ENCODE measurements at regions not wholly inside any gene's neighbourhood (a gene's known extent, or its start where the extent isn't known, plus 50 kb on each side); places are given as distances from the start of the nearest gene placed in this dataset.

DNA sequence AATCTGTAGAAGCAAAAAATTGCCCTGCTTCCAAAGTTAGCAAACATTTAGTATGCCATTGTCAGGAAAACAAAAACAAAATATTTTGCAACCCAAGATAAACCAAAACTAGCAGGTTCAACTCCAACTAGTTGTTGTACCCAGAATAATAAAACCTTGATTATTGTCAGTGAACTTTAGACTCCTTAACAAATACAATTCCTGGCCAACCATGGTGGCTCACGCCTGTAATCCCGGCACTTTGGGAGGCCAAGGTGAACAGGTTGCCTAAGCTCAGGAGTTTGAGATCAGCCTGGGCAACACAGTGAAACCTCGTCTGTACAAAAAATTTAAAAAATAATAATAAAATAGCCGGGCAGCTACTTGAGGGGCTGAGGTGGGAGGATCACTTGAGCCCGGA, 53.6 kb upstream of the EPCAM start:
- no peak for DNase-seq

DNA sequence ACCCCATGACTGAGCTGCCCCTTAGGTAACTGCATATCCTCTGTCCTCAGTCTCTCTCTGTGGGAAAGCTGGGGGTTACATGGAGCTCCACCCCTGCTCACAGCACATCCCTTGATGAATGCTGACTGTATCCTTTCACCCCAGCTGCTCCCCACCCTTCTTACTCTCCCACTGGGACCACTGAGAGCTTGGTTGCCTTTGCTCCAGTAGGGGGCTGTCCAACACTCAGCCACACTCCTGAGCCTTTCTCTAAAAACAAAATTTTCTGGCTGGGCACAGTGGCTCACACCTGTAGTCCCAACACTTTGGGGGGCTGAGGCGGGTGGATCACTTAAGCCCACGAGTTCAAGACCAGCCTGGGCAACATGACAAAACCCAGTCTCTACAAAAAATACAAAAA, 55.4 kb upstream of the EPCAM start:
- no peak for DNase-seq

DNA sequence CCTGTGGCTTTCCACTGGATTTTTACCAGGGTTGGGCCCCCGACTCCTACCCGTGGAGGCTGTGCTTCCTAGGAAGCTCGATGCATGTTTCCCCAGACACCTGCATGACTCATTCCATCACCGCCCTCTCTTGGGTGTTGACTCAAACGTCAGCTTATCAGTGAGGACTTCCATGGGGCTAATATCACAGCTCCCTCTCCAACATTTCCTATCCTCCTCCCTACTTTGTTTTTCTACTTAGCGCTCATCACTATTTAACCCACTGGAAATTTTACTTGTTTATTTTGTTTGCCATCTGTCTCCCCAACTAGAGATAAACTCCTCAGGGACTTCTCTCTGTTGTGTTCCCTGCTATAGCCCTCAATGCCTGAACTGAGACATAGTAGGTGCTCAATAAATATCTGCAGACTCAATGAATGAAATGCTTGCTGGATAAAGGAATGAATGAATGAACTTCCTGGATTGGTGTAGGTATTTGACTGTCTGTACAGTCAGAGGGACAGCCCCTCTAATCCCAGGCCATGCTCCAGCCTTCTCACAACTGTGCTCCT, 55.9 kb upstream of the EPCAM start:
- peak; percentile 41 for DNase-seq

DNA sequence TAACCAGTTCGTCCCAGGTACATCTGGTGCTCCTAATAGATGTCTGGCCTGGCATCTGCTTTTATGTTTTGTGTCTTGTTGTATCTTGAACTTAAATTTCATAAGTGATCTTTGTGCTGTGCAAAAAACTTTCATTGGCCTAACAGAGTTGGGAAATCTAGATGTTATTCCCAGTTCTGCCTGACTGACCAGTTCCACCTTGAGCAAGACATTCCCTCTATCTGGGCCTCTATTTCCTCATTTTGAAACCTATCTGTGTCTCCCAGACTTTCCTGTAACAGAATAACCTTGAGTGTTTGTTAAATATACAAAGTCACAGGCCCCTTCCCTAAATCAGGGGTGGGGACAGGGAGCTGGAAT, 56.6 kb upstream of the EPCAM start:
- no peak for DNase-seq

DNA sequence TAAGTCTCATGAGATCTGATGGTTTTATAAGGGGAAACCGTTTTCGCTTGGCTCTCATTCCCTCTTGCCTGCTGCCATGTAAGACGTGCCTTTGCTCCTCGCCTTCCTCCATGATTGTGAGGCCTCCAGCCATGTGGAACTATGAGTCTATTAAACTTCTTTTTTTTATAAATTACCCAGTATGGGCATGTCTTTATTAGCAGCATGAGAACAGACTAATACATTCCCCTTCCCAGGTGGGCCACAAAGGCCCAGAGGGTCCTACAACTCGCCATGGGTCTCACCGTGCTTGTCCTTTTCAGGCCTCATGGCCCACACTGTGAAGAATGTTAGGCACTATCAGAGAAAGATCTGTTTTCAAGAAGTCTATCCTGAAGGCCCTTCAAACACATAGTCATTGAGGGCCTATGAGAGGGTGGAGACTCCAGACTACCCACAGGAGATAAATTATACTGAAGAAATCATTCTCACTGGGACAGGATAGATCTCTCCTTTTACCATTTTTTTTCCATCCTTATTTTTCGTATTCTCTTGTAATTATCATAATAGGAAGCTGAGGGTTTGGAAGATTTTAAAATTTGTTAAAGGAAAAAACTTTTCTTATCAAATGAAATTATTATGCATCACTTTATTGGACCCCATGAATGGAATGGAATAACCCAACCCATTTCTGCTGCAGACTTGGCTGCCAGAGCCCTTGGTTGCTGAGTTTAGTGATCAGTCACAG, 57.2 kb upstream of the EPCAM start:
- DNase-seq, result no peak

DNA sequence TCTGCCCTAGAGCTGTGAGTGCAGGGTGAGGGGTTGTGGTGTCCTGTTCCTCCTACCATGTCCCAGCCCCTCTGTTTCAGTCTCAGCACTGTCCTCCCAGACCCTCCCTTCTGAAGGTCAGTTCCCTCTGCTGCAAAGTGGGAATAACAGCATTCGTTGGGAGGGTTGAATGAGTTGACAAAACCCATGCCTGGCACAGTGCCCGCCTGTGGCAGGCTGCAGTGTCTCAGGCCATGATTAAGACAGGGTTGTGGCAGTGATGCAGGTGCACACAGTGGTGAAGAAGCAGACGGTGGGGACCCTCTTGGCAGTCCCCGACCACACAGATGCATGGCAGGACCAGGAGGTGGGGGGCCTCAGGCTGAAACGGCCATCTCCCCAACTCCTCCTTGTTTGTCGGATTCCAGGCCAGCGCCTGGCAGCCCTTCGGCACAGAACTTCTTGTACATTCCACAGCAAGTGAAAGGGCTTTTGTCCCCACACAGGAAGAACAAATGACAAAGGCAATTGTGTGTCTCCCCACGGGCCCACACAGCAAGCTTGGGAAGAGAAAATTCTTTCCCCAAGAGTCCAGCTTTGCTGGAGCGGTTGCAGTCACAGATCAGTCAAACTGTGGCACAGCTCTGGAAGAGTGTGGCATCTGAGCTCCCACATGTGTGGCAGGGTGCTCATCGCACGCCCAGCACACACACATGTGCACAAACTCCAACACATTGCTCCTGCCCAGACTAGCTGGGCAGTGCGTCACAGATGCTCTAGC, 58.1 kb upstream of the EPCAM start:
- no peak for DNase-seq

DNA sequence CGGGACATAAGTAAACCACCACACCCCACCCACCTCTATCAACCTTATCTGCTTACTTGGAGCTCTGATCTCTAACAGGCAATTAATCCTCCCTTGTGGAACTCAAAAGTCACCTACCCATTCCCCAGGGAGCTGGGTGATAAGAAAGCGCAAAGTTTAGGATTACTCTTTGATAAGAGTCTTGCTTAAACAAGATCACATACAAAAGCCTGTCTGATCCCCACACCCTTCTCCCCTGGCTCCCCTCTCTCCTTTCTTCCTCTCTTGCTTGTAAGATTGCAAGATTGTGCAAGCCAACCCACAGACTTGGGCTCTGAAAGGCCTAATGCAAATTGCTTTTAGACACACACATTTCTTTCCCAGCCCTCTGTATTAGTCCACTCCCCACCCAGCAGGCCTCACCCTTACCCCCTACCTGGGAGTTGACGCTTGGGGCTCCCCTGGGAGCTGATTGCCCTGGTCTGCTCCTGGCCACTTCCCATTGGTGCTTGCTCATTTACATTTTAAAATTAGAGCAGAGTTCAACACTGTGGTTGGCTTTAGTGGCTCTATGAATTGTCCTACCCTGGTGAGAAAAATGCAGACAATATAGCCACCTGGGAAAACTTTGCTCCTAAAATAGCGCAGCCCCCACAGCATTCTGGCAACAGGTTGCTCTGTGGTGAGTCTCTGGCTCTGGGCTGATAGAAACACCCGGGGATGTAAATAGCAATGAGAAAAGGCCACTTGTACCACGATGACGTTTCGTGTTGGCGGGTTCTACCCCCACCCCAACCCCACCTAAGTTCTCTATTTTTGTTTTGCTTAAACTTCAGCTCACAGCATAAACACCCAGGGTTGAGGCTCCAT, 58.9 kb upstream of the EPCAM start:
- DNase-seq, result peak; percentile 22

DNA sequence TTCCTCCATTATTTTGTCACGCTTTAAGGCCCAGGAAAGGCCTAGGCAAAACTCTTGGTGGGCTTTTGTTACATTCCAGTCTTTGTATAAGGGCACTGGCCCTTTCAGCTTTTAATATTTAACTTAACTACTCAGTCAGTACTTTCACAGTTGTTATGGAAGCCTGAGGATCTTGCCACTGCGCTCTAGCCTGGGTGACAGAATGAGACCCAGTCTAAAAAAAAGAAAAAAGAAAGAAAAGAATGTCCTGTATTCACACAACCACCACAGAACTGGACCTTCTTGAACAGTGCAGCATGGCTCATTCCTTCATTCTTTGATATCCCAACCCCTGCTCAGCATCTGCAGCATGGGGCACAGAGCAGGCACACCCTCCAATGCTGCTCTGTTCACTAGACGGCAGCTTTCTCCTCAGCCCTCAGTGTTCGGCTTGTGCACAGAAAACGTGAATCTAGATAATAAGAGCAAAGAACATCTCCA, 59.6 kb upstream of the EPCAM start:
- no peak for DNase-seq

DNA sequence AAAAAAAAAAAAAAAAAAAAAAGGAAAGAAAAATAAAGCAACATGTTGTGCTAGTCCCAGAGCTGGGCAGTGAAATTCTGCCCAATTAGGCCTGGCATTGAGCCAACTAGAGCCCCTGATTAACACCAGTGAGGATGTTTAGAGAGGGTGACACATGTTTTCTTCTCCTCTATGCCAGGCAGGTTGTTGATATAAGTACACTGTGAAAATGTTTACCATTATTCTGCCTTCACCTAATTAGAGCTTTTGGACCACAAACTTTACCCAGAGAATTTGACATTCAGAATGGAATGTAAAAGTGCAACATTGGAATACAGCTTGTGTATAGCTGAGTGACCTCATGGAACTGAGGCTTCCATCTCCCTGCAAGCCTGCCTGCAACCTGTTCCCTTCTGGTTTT, 62.0 kb upstream of the EPCAM start:
- DNase-seq, result peak; percentile 51

DNA sequence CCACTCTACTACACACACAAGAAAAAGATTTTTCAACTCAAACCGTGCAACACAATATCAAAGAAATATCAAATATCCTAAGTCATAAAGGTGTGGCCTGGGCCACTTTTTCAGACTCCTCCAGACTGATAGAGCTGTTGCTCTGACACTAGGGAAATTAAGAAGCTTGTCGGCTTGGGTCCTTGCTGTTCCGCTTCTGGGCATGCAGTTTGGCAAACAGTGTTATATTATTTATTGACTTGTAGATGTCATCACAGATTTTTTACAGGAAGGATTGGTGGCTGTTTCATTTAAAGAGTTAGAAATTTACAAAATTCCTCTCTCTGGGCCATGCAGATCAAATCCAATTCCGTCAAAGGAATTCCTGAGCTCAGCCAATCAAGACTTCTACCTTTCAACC, 64.5 kb upstream of the EPCAM start:
- DNase-seq, result no peak

DNA sequence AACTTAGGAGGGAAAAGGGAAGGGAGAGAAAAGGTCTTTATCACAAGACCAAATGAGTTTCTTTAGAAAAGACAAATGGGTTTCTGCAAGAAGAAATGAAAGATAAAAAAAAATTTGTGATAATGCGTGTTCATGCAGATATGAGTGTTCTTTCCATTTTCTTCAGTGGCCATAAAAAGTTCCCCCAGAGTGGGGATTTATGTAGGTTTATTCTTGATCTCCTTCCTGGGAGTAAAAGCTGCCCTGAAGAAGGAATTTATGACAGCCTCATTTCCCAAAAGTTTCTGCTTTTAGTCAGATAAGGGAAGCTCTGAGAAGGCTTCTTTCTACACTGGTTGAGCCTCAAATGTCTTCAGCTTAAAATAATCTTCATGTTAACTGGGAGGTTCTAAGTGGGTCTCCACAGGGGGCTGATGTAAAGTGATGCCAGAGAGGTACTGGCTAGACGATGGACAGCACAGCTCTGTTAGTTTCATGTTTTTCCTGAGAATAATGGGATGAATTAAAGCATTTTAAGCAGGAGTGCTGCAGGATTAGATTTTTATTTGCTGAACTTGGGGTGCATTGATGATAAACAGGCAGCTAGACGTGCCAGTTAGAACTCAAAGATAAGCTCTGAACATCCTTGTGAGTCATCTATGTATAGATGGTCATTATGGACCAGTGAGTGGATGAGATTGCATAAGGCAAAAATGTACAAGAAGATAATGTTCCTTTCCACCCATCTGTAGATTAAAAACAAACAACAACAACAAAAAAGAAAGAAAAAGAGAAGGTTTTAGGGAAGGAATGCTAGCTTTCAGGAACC, 65.6 kb upstream of the EPCAM start:
- no peak for DNase-seq

DNA sequence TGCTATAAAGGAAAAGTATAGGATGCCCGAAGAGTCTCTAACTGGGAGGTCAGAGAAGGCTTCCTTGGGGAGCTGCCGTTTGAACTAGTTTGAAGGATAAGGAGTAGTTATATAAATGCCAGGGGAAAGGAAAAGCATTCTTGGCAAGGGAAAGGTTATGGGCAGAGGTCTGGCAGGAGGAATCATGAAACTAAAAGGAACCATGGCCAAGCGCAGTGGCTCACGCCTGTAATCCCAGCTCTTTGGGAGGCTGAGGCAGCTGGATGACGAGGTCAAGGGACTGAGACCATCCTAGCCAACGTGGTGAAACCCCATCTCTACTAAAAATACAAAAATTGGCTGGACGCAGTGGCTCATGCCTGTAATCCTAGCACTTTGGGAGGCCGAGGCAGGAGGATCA, 66.8 kb upstream of the EPCAM start:
- no peak for DNase-seq

DNA sequence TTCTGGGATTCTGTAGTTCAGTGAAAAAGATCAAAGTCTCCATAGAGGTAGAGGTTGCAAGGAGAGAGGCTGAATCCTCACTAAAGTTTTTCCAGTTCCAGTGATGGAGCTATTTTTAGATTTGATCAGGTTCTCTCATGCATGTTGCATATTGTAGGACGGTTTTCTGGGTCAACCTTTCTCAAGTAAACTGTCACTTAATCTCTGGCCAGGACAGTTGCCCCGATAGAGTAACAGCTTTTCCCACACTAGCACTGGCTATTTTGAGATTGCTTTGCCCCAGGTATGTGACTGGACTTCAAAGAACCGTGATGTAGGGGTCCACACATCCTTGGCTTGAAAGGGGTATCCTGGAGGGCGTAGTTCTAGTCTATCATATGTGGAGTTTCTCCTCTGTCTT, 67.4 kb upstream of the EPCAM start:
- no peak for DNase-seq

DNA sequence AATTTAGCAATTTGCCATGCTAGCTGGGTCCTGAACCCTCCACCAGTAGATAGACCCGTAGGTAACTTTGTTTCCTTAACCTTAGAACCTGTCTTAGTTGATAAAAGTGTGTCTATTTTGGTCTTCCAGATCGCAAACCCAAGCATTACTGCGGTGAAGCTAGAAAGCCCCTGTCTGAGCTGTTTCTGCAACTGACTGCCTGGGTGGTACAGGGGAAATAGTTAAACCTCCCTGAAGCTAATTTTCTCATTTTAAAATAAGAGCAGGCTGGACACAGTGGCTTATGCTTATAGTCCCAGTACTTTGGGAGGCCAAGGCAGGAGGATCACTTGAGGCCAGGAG, 67.9 kb upstream of the EPCAM start:
- no peak for DNase-seq

DNA sequence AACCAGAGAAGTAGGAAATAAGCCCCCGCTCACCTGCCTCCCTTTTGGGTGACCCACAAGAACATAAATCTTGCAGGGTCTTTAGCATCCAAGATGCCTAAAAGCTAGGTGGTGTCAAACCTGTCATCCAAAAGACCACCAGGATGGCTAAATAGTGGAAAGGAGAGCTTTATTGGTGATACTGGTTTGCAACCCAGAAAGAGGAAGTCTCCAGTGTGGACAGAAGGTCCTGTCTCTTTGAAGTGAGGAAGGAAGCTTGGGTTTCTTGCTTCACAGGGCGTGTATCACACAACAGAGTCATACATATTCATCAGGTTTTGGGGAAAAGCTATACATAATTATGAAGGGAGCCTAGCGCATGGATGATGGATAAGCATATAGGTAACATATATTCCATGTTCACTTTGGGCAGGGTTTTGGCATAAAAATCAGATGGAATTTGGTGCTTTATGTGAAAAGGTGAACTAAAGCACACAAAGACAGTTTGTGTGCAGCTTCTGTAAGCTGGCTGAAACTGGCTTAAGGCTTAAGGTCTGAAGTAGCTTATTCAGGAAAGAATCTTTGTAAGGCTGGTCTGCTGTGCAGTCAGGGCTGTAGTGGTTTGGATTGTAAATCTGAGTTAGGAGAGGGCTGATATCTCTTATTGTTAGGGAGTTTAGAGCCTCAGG, 68.4 kb upstream of the EPCAM start:
- DNase-seq, result no peak

DNA sequence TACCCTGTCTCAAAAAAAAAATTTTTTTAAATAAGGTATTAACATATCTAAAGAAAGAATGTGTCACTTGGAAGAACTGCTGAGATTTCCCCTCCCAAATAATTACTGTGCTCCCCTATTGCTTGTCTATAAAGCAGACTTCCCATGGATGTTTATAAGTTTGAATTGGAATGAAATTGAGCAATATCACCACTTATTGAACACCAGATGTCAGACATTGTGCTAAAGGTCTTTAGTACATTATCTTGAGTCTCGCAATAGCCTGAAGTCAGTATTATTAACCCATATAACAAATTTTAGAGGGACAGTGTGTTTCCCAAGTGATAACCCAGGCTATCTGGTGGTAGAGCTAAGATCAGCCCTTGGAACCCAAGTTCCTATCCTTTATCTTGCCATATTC, 69.0 kb upstream of the EPCAM start:
- DNase-seq, result no peak

DNA sequence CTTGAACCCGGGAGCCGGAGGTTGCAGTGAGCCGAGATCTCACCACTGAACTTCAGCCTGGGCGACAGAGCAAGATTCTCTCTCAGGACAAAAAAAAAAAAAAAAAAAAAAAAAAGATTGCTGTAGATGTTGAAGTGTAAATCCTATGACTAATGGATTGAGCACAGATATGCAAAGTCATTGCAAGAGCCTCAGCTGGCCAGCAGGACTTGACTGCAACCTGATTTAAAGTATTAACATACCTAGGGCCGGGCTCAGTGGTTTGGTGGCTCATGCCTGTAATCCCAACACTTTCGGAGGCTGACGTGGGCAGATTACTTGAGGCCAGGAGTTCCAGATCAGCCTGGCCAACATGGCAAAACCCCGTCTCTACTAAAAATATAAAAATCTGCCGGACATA, 69.6 kb upstream of the EPCAM start:
- no peak for DNase-seq

DNA sequence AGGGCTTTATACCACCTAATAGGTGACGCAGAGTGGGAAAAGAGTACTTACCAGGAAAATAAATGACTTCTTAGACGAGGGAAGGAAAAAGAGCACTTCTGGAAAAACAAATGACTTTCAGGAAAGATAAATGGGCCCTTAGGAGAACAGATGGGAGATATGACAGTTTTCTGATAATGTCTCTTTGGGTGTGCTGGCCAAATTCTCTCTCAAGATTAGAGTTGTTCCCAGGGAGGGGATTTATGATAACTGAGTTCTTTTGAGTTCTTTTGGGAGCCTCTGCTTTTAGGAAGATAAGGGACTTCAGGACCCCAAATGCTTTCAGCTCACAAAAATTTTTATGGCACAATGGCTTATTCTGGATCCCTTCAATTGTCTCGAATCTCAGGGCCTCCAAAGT, 70.3 kb upstream of the EPCAM start:
- DNase-seq, result no peak

DNA sequence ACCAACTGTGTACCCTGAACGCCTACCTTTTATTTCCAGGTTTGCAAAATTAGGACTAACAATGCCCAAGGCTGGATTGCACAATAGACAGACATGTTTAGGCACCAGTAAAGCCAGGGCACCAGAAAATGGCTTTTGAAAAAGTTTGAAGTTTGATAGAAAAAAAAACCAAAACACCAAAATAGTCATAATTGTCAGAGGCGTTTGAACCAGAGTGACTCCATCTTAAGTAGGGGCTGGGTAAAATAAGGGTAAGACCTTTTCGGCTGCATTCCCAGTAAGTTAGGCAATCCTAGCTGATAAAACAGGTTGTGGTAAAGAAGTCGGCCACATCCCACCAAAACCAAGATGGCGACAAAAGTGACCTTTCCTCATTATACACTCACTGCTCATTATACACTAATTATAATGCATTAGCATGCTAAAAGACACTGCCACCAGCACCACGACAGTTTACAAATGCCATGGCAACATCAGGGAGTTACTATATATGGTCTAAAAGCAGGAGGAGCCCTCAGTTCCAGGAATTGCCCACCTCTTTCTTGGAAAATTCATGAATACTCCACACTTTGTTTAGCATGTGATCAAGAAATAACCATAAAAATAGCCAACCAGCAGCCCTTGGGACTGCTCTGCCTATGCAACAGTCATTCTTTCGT, 71.2 kb upstream of the EPCAM start:
- no peak for DNase-seq

DNA sequence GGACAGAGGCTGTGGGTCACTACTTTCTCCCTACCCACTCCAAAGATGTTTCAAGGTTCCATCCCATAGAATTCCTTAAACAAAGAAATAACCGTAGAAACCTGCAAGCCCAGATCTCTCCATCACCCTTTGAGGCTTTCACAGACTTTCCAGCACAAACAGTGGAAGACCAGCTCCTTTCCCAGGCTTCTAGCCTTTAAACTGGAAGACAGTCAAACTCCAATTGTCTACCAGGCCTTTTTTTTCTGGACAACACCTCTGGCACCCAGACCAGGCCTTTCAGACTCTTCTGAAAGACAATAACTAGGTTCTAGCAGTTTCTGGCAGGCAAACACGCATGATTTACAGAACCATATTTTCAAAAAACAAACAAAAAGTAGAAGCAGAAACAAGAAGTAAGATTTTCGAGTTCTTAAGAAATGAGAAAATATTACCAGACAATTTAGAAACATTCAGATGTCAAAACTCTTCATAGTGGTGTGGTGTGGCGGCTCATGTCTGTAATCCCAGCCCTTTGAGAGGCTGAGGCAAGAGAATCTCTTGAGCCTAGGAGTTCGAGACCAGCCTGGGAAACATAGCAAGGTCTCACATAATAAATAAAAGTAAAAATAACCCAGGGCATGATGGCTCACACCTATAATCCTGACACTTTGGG, 73.0 kb upstream of the EPCAM start:
- DNase-seq, result no peak
